Progenitor cell of endocrine pancreas (in vitro differentiated cells): ENCODE measurements at regions not wholly inside any gene's neighbourhood (a gene's known extent, or its start where the extent isn't known, plus 50 kb on each side); places are given as distances from the start of the nearest gene placed in this dataset.

ENCODE experiments used
- DNase-seq: peaks from one replicate; pipeline ENCODE4 v3.0.0; 2021; ENCODE audit warnings: low spot score; ENCODE audit not compliant: unreplicated experiment
- H3K27ac Mint-ChIP-seq: 2 replicates; pipeline ENCODE4 v1.8.0; 2021; ENCODE audit warnings: mild to moderate bottlenecking, moderate library complexity, mixed read lengths
- H3K27me3 Mint-ChIP-seq: 2 replicates; pipeline ENCODE4 v1.8.0; 2021; ENCODE audit warnings: mixed read lengths
- H3K36me3 Mint-ChIP-seq: 2 replicates; pipeline ENCODE4 v1.8.0; 2022; ENCODE audit warnings: mixed read lengths; ENCODE audit not compliant: insufficient read depth
- H3K4me1 Mint-ChIP-seq: 2 replicates; pipeline ENCODE4 v1.8.0; 2021; ENCODE audit warnings: low read depth, mixed read lengths
- H3K4me3 Mint-ChIP-seq: 2 replicates; pipeline ENCODE4 v1.8.0; 2021; ENCODE audit warnings: low read depth, mild to moderate bottlenecking, moderate library complexity, mixed read lengths
- H3K9me3 Mint-ChIP-seq: 2 replicates; pipeline ENCODE4 v1.8.0; 2021; ENCODE audit warnings: low read depth, mixed read lengths
- TF ChIP-seq, protein P1 (sequence below): fragments of 200-600 bp; sonication (generic); IDR thresholded peaks from one replicate; pipeline ENCODE4 v1.5.0; 2021; ENCODE audit warnings: antibody characterized with exemption, mild to moderate bottlenecking; ENCODE audit not compliant: unreplicated experiment

DNA sequence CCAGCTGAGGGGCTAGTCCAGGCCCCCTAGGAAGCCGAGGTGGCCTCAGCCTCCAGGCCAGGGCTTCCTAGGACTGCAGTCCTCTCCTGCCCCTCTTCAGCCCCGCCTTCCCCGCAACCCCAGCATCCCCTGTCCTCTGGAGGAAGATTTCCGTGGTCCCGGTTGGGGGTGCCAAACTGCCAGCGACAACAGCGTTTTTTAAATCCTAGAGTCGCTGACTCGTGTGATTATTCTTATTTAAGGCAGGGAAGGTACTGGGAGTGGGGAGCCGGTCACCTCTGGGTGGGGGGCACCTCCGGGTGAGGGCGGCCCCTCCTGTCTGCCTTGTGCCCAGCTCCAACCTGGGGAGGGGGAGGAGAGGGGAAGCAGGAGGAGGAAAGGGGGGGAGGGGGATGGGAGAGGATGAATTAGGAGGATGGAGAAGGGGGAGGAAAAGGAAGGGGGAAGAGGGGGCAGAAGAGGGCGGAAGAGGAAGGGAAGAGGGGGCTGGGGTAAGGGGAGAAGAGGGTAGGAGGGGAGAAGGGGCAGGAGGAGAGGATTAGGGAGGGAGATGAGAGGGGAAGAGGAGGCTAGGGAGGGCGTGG is 173.1 kb upstream of the IER5L start:
- Mint-ChIP-seq H3K27me3 (no peaks in the 10 kb centered on the region), H3K36me3 (no peaks in the 10 kb centered on the region), H3K4me1 (peaks cover 7% of the 10 kb centered on the region), H3K27ac (no peak overlapping the region), H3K9me3 (peaks cover 4% of the 10 kb centered on the region), H3K4me3 (no peak overlapping the region)
- TF ChIP-seq, protein P1, sequence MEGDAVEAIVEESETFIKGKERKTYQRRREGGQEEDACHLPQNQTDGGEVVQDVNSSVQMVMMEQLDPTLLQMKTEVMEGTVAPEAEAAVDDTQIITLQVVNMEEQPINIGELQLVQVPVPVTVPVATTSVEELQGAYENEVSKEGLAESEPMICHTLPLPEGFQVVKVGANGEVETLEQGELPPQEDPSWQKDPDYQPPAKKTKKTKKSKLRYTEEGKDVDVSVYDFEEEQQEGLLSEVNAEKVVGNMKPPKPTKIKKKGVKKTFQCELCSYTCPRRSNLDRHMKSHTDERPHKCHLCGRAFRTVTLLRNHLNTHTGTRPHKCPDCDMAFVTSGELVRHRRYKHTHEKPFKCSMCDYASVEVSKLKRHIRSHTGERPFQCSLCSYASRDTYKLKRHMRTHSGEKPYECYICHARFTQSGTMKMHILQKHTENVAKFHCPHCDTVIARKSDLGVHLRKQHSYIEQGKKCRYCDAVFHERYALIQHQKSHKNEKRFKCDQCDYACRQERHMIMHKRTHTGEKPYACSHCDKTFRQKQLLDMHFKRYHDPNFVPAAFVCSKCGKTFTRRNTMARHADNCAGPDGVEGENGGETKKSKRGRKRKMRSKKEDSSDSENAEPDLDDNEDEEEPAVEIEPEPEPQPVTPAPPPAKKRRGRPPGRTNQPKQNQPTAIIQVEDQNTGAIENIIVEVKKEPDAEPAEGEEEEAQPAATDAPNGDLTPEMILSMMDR, result no peak
- DNase-seq, result no peak

DNA sequence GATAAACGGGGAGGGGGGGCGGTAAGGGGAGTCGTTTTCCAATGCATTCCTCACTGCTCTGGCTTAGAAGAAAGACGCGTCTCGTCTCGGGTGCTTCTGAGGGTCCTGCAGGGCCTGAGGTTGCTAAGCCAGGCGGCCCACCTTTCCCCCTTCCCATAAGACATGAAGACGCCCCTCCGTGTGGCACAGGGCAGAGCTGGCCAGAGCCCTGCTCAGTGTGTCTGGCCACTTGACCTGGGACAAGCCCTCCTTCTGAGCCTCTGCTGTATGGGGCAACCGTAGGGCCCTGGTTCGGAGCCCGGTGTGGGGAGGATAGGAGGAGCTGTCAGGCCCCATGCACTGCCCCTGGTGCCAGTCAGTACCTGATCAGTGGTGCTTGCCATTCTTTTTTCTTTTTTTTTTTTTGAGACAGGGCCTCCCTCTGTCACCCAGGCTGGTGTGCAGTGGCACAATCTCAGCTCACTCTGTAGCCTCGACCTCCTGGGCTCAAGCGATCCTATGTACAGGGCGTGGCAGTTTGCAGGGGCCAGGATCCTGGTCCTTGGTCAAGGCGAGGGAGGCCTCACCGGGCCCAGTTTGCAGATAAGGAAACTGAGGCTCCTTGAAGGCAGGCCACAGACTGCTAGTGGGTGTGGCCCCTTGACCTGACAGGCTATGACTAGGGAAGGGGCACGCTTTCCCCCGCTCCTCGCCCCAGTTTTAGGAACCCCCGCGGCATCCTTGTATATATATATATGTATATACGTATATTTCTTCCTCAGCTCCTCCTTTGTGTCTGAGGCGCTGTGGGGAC is 172.3 kb upstream of the IER5L start:
- no peaks in the 10 kb centered on the region for H3K36me3 Mint-ChIP-seq
- no peak overlapping the region for H3K4me3 Mint-ChIP-seq
- H3K4me1 Mint-ChIP-seq, result peaks cover 7% of the 10 kb centered on the region
- no peak overlapping the region for H3K27ac Mint-ChIP-seq
- DNase-seq, result no peak
- TF ChIP-seq, protein P1, result no peak
- H3K27me3 Mint-ChIP-seq, result no peaks in the 10 kb centered on the region
- H3K9me3 Mint-ChIP-seq, result no peaks in the 10 kb centered on the region

DNA sequence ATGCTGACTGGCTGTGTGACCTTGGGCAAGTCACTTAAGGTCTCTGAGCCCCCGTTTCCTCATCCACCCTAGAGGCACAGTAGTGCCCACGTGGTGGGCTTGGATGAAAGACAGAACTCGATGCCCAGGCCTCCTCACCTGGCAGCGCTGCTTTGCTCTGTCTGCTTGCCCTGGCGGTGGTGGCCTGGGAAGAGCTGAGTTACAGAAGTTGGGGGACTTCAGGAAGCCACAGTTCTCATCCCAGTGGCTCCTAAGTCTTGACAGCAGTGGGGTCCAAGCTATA is 171.5 kb upstream of the IER5L start:
- Mint-ChIP-seq H3K36me3 (no peaks in the 10 kb centered on the region), H3K9me3 (no peaks in the 10 kb centered on the region), H3K4me1 (peaks cover 7% of the 10 kb centered on the region), H3K27ac (no peak overlapping the region), H3K4me3 (no peak overlapping the region), H3K27me3 (no peaks in the 10 kb centered on the region)
- TF ChIP-seq, protein P1, result no peak
- DNase-seq, result no peak

GRCh38 chr9:129348890-129349664 is 171.0 kb upstream of the IER5L start:
- Mint-ChIP-seq H3K4me1 (peaks cover 7% of the 10 kb centered on the region), H3K4me3 (no peak overlapping the region), H3K9me3 (no peaks in the 10 kb centered on the region), H3K36me3 (no peaks in the 10 kb centered on the region), H3K27me3 (no peaks in the 10 kb centered on the region), H3K27ac (no peak overlapping the region)
- TF ChIP-seq, protein P1, result no peak
- no peak for DNase-seq

GRCh38 chr9:129347316-129348120 is 169.5 kb upstream of the IER5L start:
- no peak overlapping the region for H3K4me3 Mint-ChIP-seq
- no peak for DNase-seq
- TF ChIP-seq, protein P1, result no peak
- peaks cover 7% of the 10 kb centered on the region for H3K4me1 Mint-ChIP-seq
- no peak overlapping the region for H3K27ac Mint-ChIP-seq
- H3K9me3 Mint-ChIP-seq, result no peaks in the 10 kb centered on the region
- H3K27me3 Mint-ChIP-seq, result no peaks in the 10 kb centered on the region
- H3K36me3 Mint-ChIP-seq, result no peaks in the 10 kb centered on the region
